Loucy (cell line): ENCODE measurements at regions not wholly inside any gene's neighbourhood (a gene's known extent, or its start where the extent isn't known, plus 50 kb on each side); places are given as distances from the start of the nearest gene placed in this dataset.

Experiments used
- EZH2phosphoT487 ChIP-seq: fragments of 200-600 bp; IDR thresholded peaks from 2 replicates; pipeline ENCODE4 v1.6.1; 2018; ENCODE audit warnings: antibody characterized with exemption, mild to moderate bottlenecking, moderate library complexity, borderline replicate concordance
- TF ChIP-seq, protein P1 (sequence below): fragments of 200-600 bp; sonication (generic); conservative IDR thresholded peaks from 2 replicates; pipeline ENCODE4 v1.5.1; 2014; ENCODE audit warnings: mild to moderate bottlenecking, antibody characterized with exemption, low read length

GRCh38 chr11:103737037-103737622 lies 299.3 kb upstream of the DDI1 start:
- TF ChIP-seq, protein P1, sequence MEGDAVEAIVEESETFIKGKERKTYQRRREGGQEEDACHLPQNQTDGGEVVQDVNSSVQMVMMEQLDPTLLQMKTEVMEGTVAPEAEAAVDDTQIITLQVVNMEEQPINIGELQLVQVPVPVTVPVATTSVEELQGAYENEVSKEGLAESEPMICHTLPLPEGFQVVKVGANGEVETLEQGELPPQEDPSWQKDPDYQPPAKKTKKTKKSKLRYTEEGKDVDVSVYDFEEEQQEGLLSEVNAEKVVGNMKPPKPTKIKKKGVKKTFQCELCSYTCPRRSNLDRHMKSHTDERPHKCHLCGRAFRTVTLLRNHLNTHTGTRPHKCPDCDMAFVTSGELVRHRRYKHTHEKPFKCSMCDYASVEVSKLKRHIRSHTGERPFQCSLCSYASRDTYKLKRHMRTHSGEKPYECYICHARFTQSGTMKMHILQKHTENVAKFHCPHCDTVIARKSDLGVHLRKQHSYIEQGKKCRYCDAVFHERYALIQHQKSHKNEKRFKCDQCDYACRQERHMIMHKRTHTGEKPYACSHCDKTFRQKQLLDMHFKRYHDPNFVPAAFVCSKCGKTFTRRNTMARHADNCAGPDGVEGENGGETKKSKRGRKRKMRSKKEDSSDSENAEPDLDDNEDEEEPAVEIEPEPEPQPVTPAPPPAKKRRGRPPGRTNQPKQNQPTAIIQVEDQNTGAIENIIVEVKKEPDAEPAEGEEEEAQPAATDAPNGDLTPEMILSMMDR = no peak
- no peak for TF ChIP-seq EZH2phosphoT487
